H9 (cell line): ENCODE measurements at regions not wholly inside any gene's neighbourhood (a gene's known extent, or its start where the extent isn't known, plus 50 kb on each side); places are given as distances from the start of the nearest gene placed in this dataset.

Experiments
- DNase-seq: peaks from one replicate; pipeline ENCODE4 v3.0.0-alpha.2; 2017
- H2AFZ ChIP-seq: one replicate; pipeline ENCODE4 v1.6.1; 2013; ENCODE audit warnings: mild to moderate bottlenecking, low read length, control low read depth, moderate library complexity
- H2AK5ac ChIP-seq: 2 replicates; pipeline ENCODE4 v1.6.1; 2013; ENCODE audit warnings: low read length, control low read depth, mixed read lengths; ENCODE audit not compliant: insufficient read length
- H2BK120ac ChIP-seq: one replicate; pipeline ENCODE4 v1.6.1; 2013; ENCODE audit warnings: low read depth, mild to moderate bottlenecking, low read length, control low read depth, inconsistent platforms; ENCODE audit not compliant: poor library complexity, severe bottlenecking
- H2BK12ac ChIP-seq: 2 replicates; pipeline ENCODE4 v1.6.1; 2013; ENCODE audit warnings: low read length, control low read depth, mixed read lengths, low read depth; ENCODE audit not compliant: insufficient read length
- H2BK15ac ChIP-seq: 2 replicates; pipeline ENCODE4 v1.6.1; 2013; ENCODE audit warnings: low read depth, low read length, control low read depth
- H2BK20ac ChIP-seq: one replicate; pipeline ENCODE4 v1.6.1; 2013; ENCODE audit warnings: low read depth, mild to moderate bottlenecking, low read length, control low read depth, inconsistent platforms; ENCODE audit not compliant: poor library complexity, severe bottlenecking
- H2BK5ac ChIP-seq: 2 replicates; pipeline ENCODE4 v1.6.1; 2013; ENCODE audit warnings: low read length, control low read depth, mixed read lengths; ENCODE audit not compliant: insufficient read length
- H3K14ac ChIP-seq: 2 replicates; pipeline ENCODE4 v1.6.1; 2013; ENCODE audit warnings: low read length, control low read depth; ENCODE audit not compliant: insufficient read depth
- H3K18ac ChIP-seq: 2 replicates; pipeline ENCODE4 v1.6.1; 2013; ENCODE audit warnings: low read depth, mild to moderate bottlenecking, mixed read lengths, low read length, control low read depth; ENCODE audit not compliant: insufficient read length
- H3K23ac ChIP-seq: 2 replicates; pipeline ENCODE4 v1.6.1; 2013; ENCODE audit warnings: low read length, control low read depth, mixed read lengths, low read depth; ENCODE audit not compliant: insufficient read length
- H3K23me2 ChIP-seq: 2 replicates; pipeline ENCODE4 v1.6.1; 2013; ENCODE audit warnings: low read depth, mild to moderate bottlenecking, mixed read lengths, low read length, control low read depth; ENCODE audit not compliant: insufficient read length, poor library complexity, severe bottlenecking
- H3K27ac ChIP-seq: 2 replicates; pipeline ENCODE4 v1.5.1; 2013; ENCODE audit warnings: low read length, control low read depth, mixed read lengths, low read depth; ENCODE audit not compliant: insufficient read length
- H3K27me3 ChIP-seq: 2 replicates; pipeline ENCODE4 v1.6.1; 2013; ENCODE audit warnings: low read length, control low read depth, inconsistent platforms; ENCODE audit not compliant: insufficient read depth
- H3K4ac ChIP-seq: 2 replicates; pipeline ENCODE4 v1.6.1; 2013; ENCODE audit warnings: low read depth, mild to moderate bottlenecking, control low read depth, inconsistent platforms, low read length, moderate library complexity
- H3K4me1 ChIP-seq: 2 replicates; pipeline ENCODE4 v1.6.1; 2013; ENCODE audit warnings: low read length, control low read depth, inconsistent platforms; ENCODE audit not compliant: insufficient read depth
- H3K4me2 ChIP-seq: 2 replicates; pipeline ENCODE4 v1.6.1; 2013; ENCODE audit warnings: low read length, control low read depth, mixed read lengths; ENCODE audit not compliant: insufficient read length, insufficient read depth
- H3K56ac ChIP-seq: 2 replicates; pipeline ENCODE4 v1.6.1; 2013; ENCODE audit warnings: low read depth, mild to moderate bottlenecking, mixed read lengths, low read length, control low read depth; ENCODE audit not compliant: insufficient read length
- H3K79me1 ChIP-seq: 2 replicates; pipeline ENCODE4 v1.6.1; 2013; ENCODE audit warnings: low read depth, mild to moderate bottlenecking, moderate library complexity, low read length, control low read depth, inconsistent platforms; ENCODE audit not compliant: insufficient read depth, poor library complexity, severe bottlenecking
- H3K79me2 ChIP-seq: 2 replicates; pipeline ENCODE4 v1.6.1; 2013; ENCODE audit warnings: low read length, control low read depth, inconsistent platforms; ENCODE audit not compliant: insufficient read depth
- H3K9ac ChIP-seq: 2 replicates; pipeline ENCODE4 v1.6.1; 2013; ENCODE audit warnings: low read length, control low read depth, mixed read lengths; ENCODE audit not compliant: insufficient read length; ENCODE audit errors: extremely low read depth
- H3K9me3 ChIP-seq: one replicate; pipeline ENCODE4 v1.6.1; 2013; ENCODE audit warnings: low read depth, low read length, inconsistent platforms; ENCODE audit not compliant: control insufficient read depth
- H3T11ph ChIP-seq: one replicate; pipeline ENCODE4 v1.6.1; 2013; ENCODE audit warnings: mild to moderate bottlenecking, low read length, control low read depth, inconsistent platforms
- H4K20me1 ChIP-seq: one replicate; pipeline ENCODE4 v1.6.1; 2013; ENCODE audit not compliant: control insufficient read depth, insufficient read length, insufficient read depth
- H4K5ac ChIP-seq: 2 replicates; pipeline ENCODE4 v1.6.1; 2013; ENCODE audit warnings: low read depth, mild to moderate bottlenecking, mixed read lengths, low read length, control low read depth; ENCODE audit not compliant: insufficient read length
- H4K8ac ChIP-seq: replicated peaks from 2 replicates; pipeline ENCODE4 v1.6.1; 2013; ENCODE audit warnings: low read length, control low read depth, mixed read lengths, low read depth; ENCODE audit not compliant: insufficient read length
- H4K91ac ChIP-seq: 2 replicates; pipeline ENCODE4 v1.6.1; 2013; ENCODE audit warnings: low read depth, mild to moderate bottlenecking, moderate library complexity, mixed read lengths, low read length, control low read depth; ENCODE audit not compliant: insufficient read length
- H3K27ac Mint-ChIP-seq, 3 experiments: 2 replicates in 2 of 3; 3 replicates in 1 of 3; pipeline ENCODE4 v1.8.0; 2020 to 2021; ENCODE audit warnings: mixed read lengths in 3 of 3, mild to moderate bottlenecking in 1 of 3, moderate library complexity in 1 of 3
- H3K27me3 Mint-ChIP-seq: 2 replicates; pipeline ENCODE4 v1.8.0; 2021; ENCODE audit warnings: low read depth, mild to moderate bottlenecking, moderate library complexity, mixed read lengths
- H3K36me3 Mint-ChIP-seq, 3 experiments: 2 replicates in 2 of 3; 3 replicates in 1 of 3; pipeline ENCODE4 v1.8.0; 2020 to 2021; ENCODE audit warnings: low read depth in 3 of 3, mixed read lengths in 3 of 3; ENCODE audit not compliant: insufficient read depth in 1 of 3
- H3K4me1 Mint-ChIP-seq, 2 experiments: 2 replicates each; pipeline ENCODE4 v1.8.0; 2020; ENCODE audit warnings: mixed read lengths in 2 of 2
- H3K4me3 Mint-ChIP-seq, 2 experiments: 2 replicates in 1 of 2; 3 replicates in 1 of 2; pipeline ENCODE4 v1.8.0; 2020 to 2021; ENCODE audit warnings: mild to moderate bottlenecking in 2 of 2, mixed read lengths in 2 of 2, moderate library complexity in 1 of 2
- H3K9me3 Mint-ChIP-seq, 2 experiments: 2 replicates in 1 of 2; 3 replicates in 1 of 2; pipeline ENCODE4 v1.8.0; 2020; ENCODE audit warnings: mild to moderate bottlenecking in 2 of 2, mixed read lengths in 2 of 2, moderate library complexity in 1 of 2
- CTCF ChIP-seq: fragments of 200-600 bp; sonication (generic); conservative IDR thresholded peaks from 3 replicates; pipeline ENCODE4 v1.8.0; 2021; ENCODE audit warnings: antibody characterized with exemption, mild to moderate bottlenecking
- WGBS: extraction: QIAGEN DNeasy Blood & Tissue Kit; methylation state at CpG from one replicate; pipeline ENCODE4 v1.1.7; 2013; ENCODE audit warnings: missing lambda C conversion rate, low lambda C conversion rate, mixed read lengths; ENCODE audit not compliant: insufficient read length; ENCODE audit errors: extremely low coverage; 5-methylcytosine and 5-hydroxymethylcytosine counted together

DNA sequence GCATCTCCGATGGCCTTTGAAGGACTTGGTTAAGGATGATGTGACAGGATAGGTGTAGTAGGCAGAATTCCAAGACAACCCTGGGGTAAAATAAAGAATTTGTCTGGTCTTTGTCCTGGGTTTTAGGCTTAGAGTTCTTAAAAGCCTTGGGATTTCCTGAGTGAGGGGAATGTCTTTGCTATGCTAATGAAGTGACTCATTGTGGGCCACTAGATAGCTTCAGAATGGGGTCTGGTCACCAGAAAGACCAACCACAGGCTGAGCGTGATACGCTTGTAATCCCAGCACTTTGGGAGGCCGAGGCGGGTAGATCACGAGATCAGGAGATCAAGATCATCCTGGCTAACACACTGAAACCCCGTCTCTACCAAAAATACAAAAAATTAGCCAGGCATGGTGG is 182.8 kb upstream of the TOX3 start:
- no peaks in the 10 kb centered on the region for H4K20me1 ChIP-seq
- no peak overlapping the region for H2AFZ ChIP-seq
- H4K91ac ChIP-seq = no peak overlapping the region
- no peak overlapping the region for H4K8ac ChIP-seq
- H3K23ac ChIP-seq = no peak overlapping the region
- no peak overlapping the region for H3K4me2 ChIP-seq
- no peak overlapping the region for H4K5ac ChIP-seq
- H3K4me1 ChIP-seq = no peaks in the 10 kb centered on the region; the same call in 1 of the 2 replicates
- H2BK15ac ChIP-seq = no peak overlapping the region
- no peak overlapping the region for H3T11ph ChIP-seq
- Mint-ChIP-seq H3K9me3 (peaks cover 35 to 42% of the 10 kb centered on the region in 2 experiments), H3K27me3 (no peaks in the 10 kb centered on the region), H3K4me3 (no peak overlapping the region), H3K27ac (peak overlapping the region in 1 of 3 experiments; percentile 3; a peak in 1 of 7 replicates), H3K4me1 (peaks cover 4 to 5% of the 10 kb centered on the region in 2 experiments; a peak in 3 of 4 replicates), H3K36me3 (peaks cover 13 to 45% (median 31%) of the 10 kb centered on the region in 3 experiments)
- no peak overlapping the region for H3K56ac ChIP-seq
- TF ChIP-seq CTCF = no peak
- H2BK20ac ChIP-seq = no peak overlapping the region
- H3K23me2 ChIP-seq = no peaks in the 10 kb centered on the region
- DNase-seq = no peak
- peaks cover 12% of the 10 kb centered on the region for H3K9me3 ChIP-seq
- H3K27me3 ChIP-seq = no peaks in the 10 kb centered on the region
- H3K79me1 ChIP-seq = no peaks in the 10 kb centered on the region
- no peak overlapping the region for H3K14ac ChIP-seq
- H3K79me2 ChIP-seq = no peaks in the 10 kb centered on the region
- H3K4ac ChIP-seq = no peak overlapping the region
- H2AK5ac ChIP-seq = no peak overlapping the region
- no peak overlapping the region for H2BK120ac ChIP-seq
- WGBS = no CpG with 5 or more reads among the region's 7 CpGs
- H3K9ac ChIP-seq = no peak overlapping the region
- H2BK12ac ChIP-seq = no peak overlapping the region
- H2BK5ac ChIP-seq = no peak overlapping the region
- H3K18ac ChIP-seq = no peak overlapping the region
- H3K27ac ChIP-seq = no peak overlapping the region
